Testis (tissue), 2 donors: ENCODE measurements at regions not wholly inside any gene's neighbourhood (a gene's known extent, or its start where the extent isn't known, plus 50 kb on each side); places are given as distances from the start of the nearest gene placed in this dataset.

Experiments used
- DNase-seq: peaks from one replicate; pipeline ENCODE4 v3.0.0-alpha.2; 2019
- H3K27ac ChIP-seq, 2 donors: fragments of 200-600 bp; sonication (generic); one replicate each; pipeline ENCODE4 v1.5.1; 2019
- H3K27me3 ChIP-seq: fragments of 200-600 bp; sonication (generic); one replicate; pipeline ENCODE4 v1.5.1; 2019
- H3K36me3 ChIP-seq: fragments of 200-600 bp; sonication (generic); one replicate; pipeline ENCODE4 v1.5.1; 2017; ENCODE audit warnings: low read depth; ENCODE audit errors: missing control alignments
- H3K4me1 ChIP-seq: fragments of 200-600 bp; sonication (generic); one replicate; pipeline ENCODE4 v1.5.1; 2019
- H3K4me3 ChIP-seq, 2 donors: fragments of 200-600 bp; sonication (generic); one replicate each; pipeline ENCODE4 v1.5.1; 2017 to 2019
- H3K9me3 ChIP-seq: fragments of 200-600 bp; sonication (generic); one replicate; pipeline ENCODE4 v1.5.1; 2017
- POLR2A ChIP-seq: fragments of 450-650 bp; IDR thresholded peaks from one replicate; pipeline ENCODE4 v1.6.1; 2017; ENCODE audit warnings: antibody characterized with exemption, mild to moderate bottlenecking, moderate library complexity
- WGBS, 2 donors: methylation state at CpG; one replicate each; pipeline ENCODE4 v1.1.5; 2018; 5-methylcytosine and 5-hydroxymethylcytosine counted together
- intact Hi-C: fragments of 100-400 bp; cut with DNase I; formaldehyde crosslinking; loops from one replicate; pipeline ENCODE4 v1.15.1; 2023; ENCODE audit warnings: low total_unique reads
- TF ChIP-seq, protein P1 (sequence below), 3 experiments: fragments of 450-650 bp in 2 of 3; fragments of 200-600 bp in 1 of 3; sonication (generic) in 1 of 3; IDR thresholded peaks; one replicate each; pipeline ENCODE4 v1.5.1; 2016 to 2019; ENCODE audit warnings: antibody characterized with exemption in 3 of 3, mild to moderate bottlenecking in 2 of 3, moderate library complexity in 1 of 3

GRCh38 chr4:185883591-185883990 is 71.6 kb upstream of the SORBS2 start:
- Histone ChIP-seq H3K27ac (no peak overlapping the region), H3K4me3 (no peak overlapping the region), H3K4me1 (no peaks in the 10 kb centered on the region), H3K9me3 (no peaks in the 10 kb centered on the region), H3K27me3 (no peaks in the 10 kb centered on the region), H3K36me3 (no peaks in the 10 kb centered on the region)
- WGBS, 2 donors: 90 to 95% methylated on average over 5 of the region's 5 CpGs
- DNase-seq: no peak
- intact Hi-C loops: no loop called here
- TF ChIP-seq, protein P1, sequence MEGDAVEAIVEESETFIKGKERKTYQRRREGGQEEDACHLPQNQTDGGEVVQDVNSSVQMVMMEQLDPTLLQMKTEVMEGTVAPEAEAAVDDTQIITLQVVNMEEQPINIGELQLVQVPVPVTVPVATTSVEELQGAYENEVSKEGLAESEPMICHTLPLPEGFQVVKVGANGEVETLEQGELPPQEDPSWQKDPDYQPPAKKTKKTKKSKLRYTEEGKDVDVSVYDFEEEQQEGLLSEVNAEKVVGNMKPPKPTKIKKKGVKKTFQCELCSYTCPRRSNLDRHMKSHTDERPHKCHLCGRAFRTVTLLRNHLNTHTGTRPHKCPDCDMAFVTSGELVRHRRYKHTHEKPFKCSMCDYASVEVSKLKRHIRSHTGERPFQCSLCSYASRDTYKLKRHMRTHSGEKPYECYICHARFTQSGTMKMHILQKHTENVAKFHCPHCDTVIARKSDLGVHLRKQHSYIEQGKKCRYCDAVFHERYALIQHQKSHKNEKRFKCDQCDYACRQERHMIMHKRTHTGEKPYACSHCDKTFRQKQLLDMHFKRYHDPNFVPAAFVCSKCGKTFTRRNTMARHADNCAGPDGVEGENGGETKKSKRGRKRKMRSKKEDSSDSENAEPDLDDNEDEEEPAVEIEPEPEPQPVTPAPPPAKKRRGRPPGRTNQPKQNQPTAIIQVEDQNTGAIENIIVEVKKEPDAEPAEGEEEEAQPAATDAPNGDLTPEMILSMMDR (IDR thresholded peaks at IDR 0.05): no peak
- TF ChIP-seq POLR2A: no peak

- H3K4me1 ChIP-seq: no peaks in the 10 kb centered on the region
- WGBS, 2 donors: 80 to 87% methylated on average over 6 of the region's 6 CpGs
- intact Hi-C loops: no loop called here
- H3K27ac ChIP-seq: no peak overlapping the region
- TF ChIP-seq, protein P1 (IDR thresholded peaks at IDR 0.05): no peak
- no peak for TF ChIP-seq POLR2A
- no peaks in the 10 kb centered on the region for H3K27me3 ChIP-seq
- H3K36me3 ChIP-seq: no peaks in the 10 kb centered on the region
- DNase-seq: no peak
- no peak overlapping the region for H3K4me3 ChIP-seq
- H3K9me3 ChIP-seq: no peaks in the 10 kb centered on the region
These were observed 73.1 kb upstream of the SORBS2 start for GRCh38 chr4:185885075-185885474.

GRCh38 chr4:185885604-185886003 is 73.6 kb upstream of the SORBS2 start:
- no peak for DNase-seq
- 86 to 87% methylated on average over 6 of the region's 6 CpGs for WGBS, 2 donors
- Histone ChIP-seq H3K27me3 (no peaks in the 10 kb centered on the region), H3K4me1 (no peaks in the 10 kb centered on the region), H3K9me3 (no peaks in the 10 kb centered on the region), H3K4me3 (no peak overlapping the region), H3K36me3 (no peaks in the 10 kb centered on the region), H3K27ac (no peak overlapping the region)
- no peak for TF ChIP-seq POLR2A
- TF ChIP-seq, protein P1 (IDR thresholded peaks at IDR 0.05): no peak
- intact Hi-C loops: no loop called here

DNA sequence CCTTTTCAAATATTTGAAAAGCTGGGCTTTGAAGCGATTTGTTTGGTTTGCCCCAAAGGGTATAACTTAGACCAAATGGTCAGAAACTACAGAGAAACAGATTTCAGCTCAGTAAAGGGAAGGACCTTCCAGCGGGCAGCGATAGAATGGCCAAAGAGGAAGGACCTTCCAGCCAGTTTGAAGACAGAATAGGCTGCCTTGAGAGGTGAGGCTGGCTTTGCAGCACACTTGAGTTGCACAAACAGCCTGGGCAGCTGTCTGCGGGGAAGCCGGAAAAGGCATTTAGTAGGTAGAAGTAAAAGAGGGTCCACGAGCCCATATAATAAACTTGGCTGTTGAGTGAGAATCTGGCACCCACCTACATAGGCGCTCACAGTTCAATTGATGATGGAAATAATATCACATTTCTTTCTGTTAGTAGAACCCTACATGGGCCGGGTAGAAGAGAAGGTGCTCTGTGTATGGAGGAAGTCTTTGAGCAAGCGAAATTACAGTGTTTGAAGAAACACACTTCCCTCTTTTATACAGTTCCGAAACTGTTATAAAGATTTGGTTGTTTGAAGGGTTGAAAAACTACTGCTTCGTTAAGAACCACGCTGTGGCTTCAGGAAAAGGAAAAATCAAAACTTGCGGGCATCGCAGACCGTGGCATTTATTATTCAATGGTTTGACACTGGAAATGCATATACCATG is 75.0 kb upstream of the SORBS2 start:
- no peak for DNase-seq
- intact Hi-C loops: no loop called here
- WGBS, 2 donors: 78 to 88% methylated on average over 15 of the region's 15 CpGs

More for the DNA sequence above, 75.0 kb upstream of the SORBS2 start:
- no peaks in the 10 kb centered on the region for H3K9me3 ChIP-seq
- H3K27ac ChIP-seq: no peak overlapping the region
- H3K4me1 ChIP-seq: no peaks in the 10 kb centered on the region
- H3K4me3 ChIP-seq: no peak overlapping the region
- no peaks in the 10 kb centered on the region for H3K27me3 ChIP-seq
- no peaks in the 10 kb centered on the region for H3K36me3 ChIP-seq
- TF ChIP-seq POLR2A: no peak
- TF ChIP-seq, protein P1 (IDR thresholded peaks at IDR 0.05): no peak
